ENCODE measurements at regions not wholly inside any gene's neighbourhood (a gene's known extent, or its start where the extent isn't known, plus 50 kb on each side); places are given as distances from the start of the nearest gene placed in this dataset.

- no peaks in the 10 kb centered on the region for H3K36me3 ChIP-seq
- H3K4me1 ChIP-seq = no peaks in the 10 kb centered on the region
- WGBS, 2 donors = 51 to 57% methylated on average over 6 of the region's 6 CpGs
- no peak for DNase-seq
- intact Hi-C loops (cut with DNase I) = no loop called here
- no peak overlapping the region for H3K27ac ChIP-seq
- no peaks in the 10 kb centered on the region for H3K9me3 ChIP-seq
- H3K4me3 ChIP-seq = no peak overlapping the region
- TF ChIP-seq POLR2A (IDR thresholded peaks at IDR 0.05) (no peak), CTCF (IDR thresholded peaks at IDR 0.05) (no peak)
- H3K27me3 ChIP-seq = peaks cover 0 to 10% (median 0%) of the 10 kb centered on the region in 4 donors
Measured at GRCh38 chr1:114295321-114295720, 141.7 kb upstream of the SYT6 start.

GRCh38 chr1:114292835-114293234 lies 139.2 kb upstream of the SYT6 start:
- Histone ChIP-seq H3K36me3 (no peaks in the 10 kb centered on the region), H3K27ac (no peak overlapping the region), H3K9me3 (no peaks in the 10 kb centered on the region), H3K27me3 (peaks cover 0 to 4% (median 0%) of the 10 kb centered on the region in 4 donors), H3K4me1 (no peaks in the 10 kb centered on the region), H3K4me3 (no peak overlapping the region)
- TF ChIP-seq POLR2A (IDR thresholded peaks at IDR 0.05) (no peak), CTCF (IDR thresholded peaks at IDR 0.05) (no peak)
- 84 to 88% methylated on average over 2 of the region's 2 CpGs for WGBS, 2 donors
- DNase-seq = no peak
- intact Hi-C loops (cut with DNase I) = no loop called here

GRCh38 chr1:114292194-114292593 lies 138.5 kb upstream of the SYT6 start:
- Histone ChIP-seq H3K36me3 (no peaks in the 10 kb centered on the region), H3K9me3 (no peaks in the 10 kb centered on the region), H3K4me1 (no peaks in the 10 kb centered on the region), H3K27ac (no peak overlapping the region), H3K27me3 (peaks cover 0 to 4% (median 0%) of the 10 kb centered on the region in 4 donors), H3K4me3 (no peak overlapping the region)
- no peak for DNase-seq
- WGBS, 2 donors = 85% methylated on average over 4 of the region's 5 CpGs; no CpG with 5 or more reads in 1 of the 2 donors
- no peak for TF ChIP-seq CTCF (IDR thresholded peaks at IDR 0.05)
- TF ChIP-seq POLR2A (IDR thresholded peaks at IDR 0.05) = no peak
- intact Hi-C loops (cut with DNase I) = no loop called here

GRCh38 chr1:114290776-114291175 lies 137.1 kb upstream of the SYT6 start:
- Histone ChIP-seq H3K36me3 (no peaks in the 10 kb centered on the region), H3K9me3 (no peaks in the 10 kb centered on the region), H3K4me3 (no peak overlapping the region), H3K4me1 (no peaks in the 10 kb centered on the region), H3K27ac (no peak overlapping the region), H3K27me3 (peaks cover 0 to 4% (median 0%) of the 10 kb centered on the region in 4 donors)
- intact Hi-C loops (cut with DNase I) = no loop called here
- no peak for DNase-seq
- WGBS, 2 donors = 58 to 63% methylated on average over 2 of the region's 2 CpGs
- no peak for TF ChIP-seq POLR2A (IDR thresholded peaks at IDR 0.05)
- TF ChIP-seq CTCF (IDR thresholded peaks at IDR 0.05) = no peak

GRCh38 chr1:114290341-114290740 lies 136.7 kb upstream of the SYT6 start:
- no peaks in the 10 kb centered on the region for H3K4me1 ChIP-seq
- TF ChIP-seq POLR2A (IDR thresholded peaks at IDR 0.05) (no peak), CTCF (IDR thresholded peaks at IDR 0.05) (no peak)
- H3K9me3 ChIP-seq = no peaks in the 10 kb centered on the region
- peaks cover 0 to 4% (median 0%) of the 10 kb centered on the region in 4 donors for H3K27me3 ChIP-seq
- no peak overlapping the region for H3K4me3 ChIP-seq
- 74 to 77% methylated on average over 4 of the region's 4 CpGs for WGBS, 2 donors
- no peak overlapping the region for H3K27ac ChIP-seq
- no peaks in the 10 kb centered on the region for H3K36me3 ChIP-seq
- no peak for DNase-seq
- intact Hi-C loops (cut with DNase I) = no loop called here

Measured in esophagus squamous epithelium (tissue), 5 donors.